Spinal cord (tissue), 9 donors: ENCODE measurements at regions not wholly inside any gene's neighbourhood (a gene's known extent, or its start where the extent isn't known, plus 50 kb on each side); places are given as distances from the start of the nearest gene placed in this dataset.

Experiments
- DNase-seq, 6 donors: peaks; one replicate each; pipeline versions ENCODE4 v3.0.0 to v3.0.0-alpha.2; 2013 to 2015; ENCODE audit warnings: low spot score in 6 of 6, low read depth in 4 of 6
- H3K27ac ChIP-seq: one replicate; pipeline ENCODE4 v1.5.1; 2013; ENCODE audit warnings: low read depth, low read length, control low read depth
- H3K27me3 ChIP-seq: one replicate; pipeline ENCODE4 v1.6.1; 2013; ENCODE audit warnings: low read length; ENCODE audit not compliant: control insufficient read depth, insufficient read depth
- H3K36me3 ChIP-seq: one replicate; pipeline ENCODE4 v1.6.1; 2013; ENCODE audit warnings: low read length; ENCODE audit not compliant: control insufficient read depth, insufficient read depth
- H3K4me1 ChIP-seq: one replicate; pipeline ENCODE4 v1.6.1; 2013; ENCODE audit warnings: low read length; ENCODE audit not compliant: control insufficient read depth, insufficient read depth
- H3K4me3 ChIP-seq: one replicate; pipeline ENCODE4 v1.5.1; 2013; ENCODE audit warnings: low read depth, low read length, control low read depth
- H3K9me3 ChIP-seq: one replicate; pipeline ENCODE4 v1.6.1; 2013; ENCODE audit warnings: low read length; ENCODE audit not compliant: control insufficient read depth, insufficient read depth
- WGBS: methylation state at CpG from one replicate; pipeline ENCODE4 v1.1.5; 2013; ENCODE audit warnings: missing lambda C conversion rate; ENCODE audit not compliant: insufficient coverage; 5-methylcytosine and 5-hydroxymethylcytosine counted together
- donor health status: healthy.

- WGBS: 85% methylated on average over 1 of the region's 1 CpG
- H3K36me3 ChIP-seq: no peaks in the 10 kb centered on the region
- peak in 1 of 6 donors; percentile 54 for DNase-seq
- no peak overlapping the region for H3K4me3 ChIP-seq
- no peak overlapping the region for H3K27ac ChIP-seq
- no peaks in the 10 kb centered on the region for H3K27me3 ChIP-seq
- H3K4me1 ChIP-seq: no peaks in the 10 kb centered on the region
- no peaks in the 10 kb centered on the region for H3K9me3 ChIP-seq
These were observed 1432.2 kb downstream of the MRPL39 start for GRCh38 chr21:24175106-24175505.

GRCh38 chr21:24171736-24172135 is 1435.5 kb downstream of the MRPL39 start:
- no peak overlapping the region for H3K4me3 ChIP-seq
- H3K27me3 ChIP-seq: no peaks in the 10 kb centered on the region
- no peaks in the 10 kb centered on the region for H3K36me3 ChIP-seq
- H3K4me1 ChIP-seq: no peaks in the 10 kb centered on the region
- no peak overlapping the region for H3K27ac ChIP-seq
- WGBS: no CpG with 5 or more reads among the region's 4 CpGs
- H3K9me3 ChIP-seq: no peaks in the 10 kb centered on the region
- DNase-seq: peak in 1 of 6 donors; percentile 8

GRCh38 chr21:24163539-24163938 is 1443.7 kb downstream of the MRPL39 start:
- H3K27ac ChIP-seq: no peak overlapping the region
- 24% methylated on average over 4 of the region's 8 CpGs for WGBS
- H3K36me3 ChIP-seq: no peaks in the 10 kb centered on the region
- no peak overlapping the region for H3K4me3 ChIP-seq
- peak in 1 of 6 donors; percentile 44 for DNase-seq
- H3K27me3 ChIP-seq: no peaks in the 10 kb centered on the region
- no peaks in the 10 kb centered on the region for H3K9me3 ChIP-seq
- H3K4me1 ChIP-seq: no peaks in the 10 kb centered on the region

GRCh38 chr21:24160528-24160927 is 1446.8 kb downstream of the MRPL39 start:
- Histone ChIP-seq H3K27me3 (no peaks in the 10 kb centered on the region), H3K4me1 (no peaks in the 10 kb centered on the region), H3K4me3 (no peak overlapping the region), H3K27ac (no peak overlapping the region), H3K9me3 (no peaks in the 10 kb centered on the region), H3K36me3 (no peaks in the 10 kb centered on the region)
- 100% methylated on average over 2 of the region's 5 CpGs for whole genome bisulfite sequencing
- no peak for DNase-seq

- Histone ChIP-seq H3K36me3 (no peaks in the 10 kb centered on the region), H3K27ac (no peak overlapping the region), H3K27me3 (no peaks in the 10 kb centered on the region), H3K4me3 (no peak overlapping the region), H3K4me1 (no peaks in the 10 kb centered on the region), H3K9me3 (no peaks in the 10 kb centered on the region)
- peak in 1 of 6 donors; percentile 64 for DNase-seq
- WGBS: no CpG with 5 or more reads among the region's 2 CpGs
These were observed 1454.1 kb downstream of the MRPL39 start for GRCh38 chr21:24153137-24153536.

- no peak for DNase-seq
These were observed 1456.5 kb downstream of the MRPL39 start for GRCh38 chr21:24150753-24151152.

GRCh38 chr21:24148461-24148860 is 1458.8 kb downstream of the MRPL39 start:
- WGBS: no CpG with 5 or more reads among the region's 2 CpGs
- H3K27me3 ChIP-seq: no peaks in the 10 kb centered on the region
- H3K36me3 ChIP-seq: no peaks in the 10 kb centered on the region
- no peak overlapping the region for H3K4me3 ChIP-seq
- H3K27ac ChIP-seq: no peak overlapping the region
- no peaks in the 10 kb centered on the region for H3K4me1 ChIP-seq
- H3K9me3 ChIP-seq: no peaks in the 10 kb centered on the region
- no peak for DNase-seq

More at GRCh38 chr21:24150753-24151152, 1456.5 kb downstream of the MRPL39 start:
- WGBS: no CpG with 5 or more reads among the region's 1 CpG
- Histone ChIP-seq H3K4me3 (no peak overlapping the region), H3K27me3 (no peaks in the 10 kb centered on the region), H3K27ac (no peak overlapping the region), H3K4me1 (no peaks in the 10 kb centered on the region), H3K36me3 (no peaks in the 10 kb centered on the region), H3K9me3 (no peaks in the 10 kb centered on the region)

- Histone ChIP-seq H3K27ac (no peak overlapping the region), H3K36me3 (no peaks in the 10 kb centered on the region), H3K9me3 (no peaks in the 10 kb centered on the region), H3K4me3 (no peak overlapping the region), H3K27me3 (no peaks in the 10 kb centered on the region), H3K4me1 (no peaks in the 10 kb centered on the region)
- 83% methylated on average over 1 of the region's 3 CpGs for WGBS
- DNase-seq: no peak
These were observed 1459.6 kb downstream of the MRPL39 start for GRCh38 chr21:24147674-24148073.

GRCh38 chr21:24131056-24131455 is 1476.2 kb downstream of the MRPL39 start:
- H3K27ac ChIP-seq: no peak overlapping the region
- no peaks in the 10 kb centered on the region for H3K36me3 ChIP-seq
- no peak for DNase-seq
- H3K9me3 ChIP-seq: no peaks in the 10 kb centered on the region
- no peaks in the 10 kb centered on the region for H3K27me3 ChIP-seq
- H3K4me1 ChIP-seq: no peaks in the 10 kb centered on the region
- H3K4me3 ChIP-seq: no peak overlapping the region
- WGBS: 30% methylated on average over 1 of the region's 1 CpG

GRCh38 chr21:24127651-24128050 is 1479.6 kb downstream of the MRPL39 start:
- Histone ChIP-seq H3K4me1 (no peaks in the 10 kb centered on the region), H3K27ac (no peak overlapping the region), H3K9me3 (no peaks in the 10 kb centered on the region), H3K27me3 (no peaks in the 10 kb centered on the region), H3K4me3 (no peak overlapping the region), H3K36me3 (no peaks in the 10 kb centered on the region)
- WGBS: no CpG with 5 or more reads among the region's 1 CpG
- peak in 1 of 6 donors; percentile 84 for DNase-seq
